HCT116 (cell line): ENCODE measurements at regions not wholly inside any gene's neighbourhood (a gene's known extent, or its start where the extent isn't known, plus 50 kb on each side); places are given as distances from the start of the nearest gene placed in this dataset.

Experiments used
- CEBPB ChIP-seq: IDR thresholded peaks from 2 replicates; pipeline ENCODE4 v1.6.1; 2012; ENCODE audit warnings: low read depth
- EZH2 ChIP-seq: fragments of 200-600 bp; sonication (generic); IDR thresholded peaks from 2 replicates; pipeline ENCODE4 v1.6.1; 2017; ENCODE audit warnings: antibody characterized with exemption, mixed run types
- POLR2A ChIP-seq: IDR thresholded peaks from 2 replicates; pipeline ENCODE4 v1.7.0; 2011; ENCODE audit warnings: borderline replicate concordance; ENCODE audit not compliant: insufficient read depth, insufficient read length; ENCODE audit errors: extremely low read depth
- POLR2AphosphoS5 ChIP-seq: IDR thresholded peaks from 2 replicates; pipeline ENCODE4 v1.6.1; 2011; ENCODE audit warnings: mild to moderate bottlenecking, low read depth, low read length, moderate library complexity
- RAD21 ChIP-seq: IDR thresholded peaks from 2 replicates; pipeline ENCODE4 v1.6.1; 2012; ENCODE audit warnings: low read depth, mild to moderate bottlenecking
- REST ChIP-seq: IDR thresholded peaks from 2 replicates; pipeline ENCODE4 v1.6.1; 2012; ENCODE audit warnings: low read depth
- SIN3A ChIP-seq: IDR thresholded peaks from 2 replicates; pipeline ENCODE4 v1.6.1; 2012; ENCODE audit warnings: low read depth
- SP1 ChIP-seq: IDR thresholded peaks from 2 replicates; pipeline ENCODE4 v1.6.1; 2012; ENCODE audit warnings: low read depth
- SRF ChIP-seq: IDR thresholded peaks from 2 replicates; pipeline ENCODE4 v1.6.1; 2012; ENCODE audit warnings: low read depth
- TCF7L2 ChIP-seq: IDR thresholded peaks from 2 replicates; pipeline ENCODE4 v1.7.0; 2011; ENCODE audit warnings: borderline replicate concordance, inconsistent platforms; ENCODE audit not compliant: insufficient read depth, insufficient read length; ENCODE audit errors: extremely low read depth
- YY1 ChIP-seq: IDR thresholded peaks from 2 replicates; pipeline ENCODE4 v1.6.1; 2011; ENCODE audit warnings: low read length, low read depth, moderate library complexity, mild to moderate bottlenecking; ENCODE audit not compliant: insufficient replicate concordance; ENCODE audit errors: extremely low read depth
- ZNF274 ChIP-seq: fragments of 200-500 bp; sonication (Bioruptor generic); IDR thresholded peaks from 2 replicates; pipeline ENCODE4 v1.6.1; 2014; ENCODE audit warnings: mild to moderate bottlenecking, low read depth, low read length, inconsistent platforms
- TF ChIP-seq, protein P1 (sequence below), 3 experiments: fragments of 200-600 bp in 1 of 3; sonication (generic) in 1 of 3; IDR thresholded peaks in 2 of 3; conservative IDR thresholded peaks in 1 of 3; 2 replicates each; pipeline ENCODE4 v1.5.1; 2012 to 2017; ENCODE audit warnings: low read depth in 2 of 3, low read length in 2 of 3, antibody characterized with exemption in 1 of 3, borderline replicate concordance in 1 of 3, control low read depth in 1 of 3, mild to moderate bottlenecking in 1 of 3, mixed read lengths in 1 of 3, mixed run types in 1 of 3, moderate library complexity in 1 of 3; ENCODE audit not compliant: insufficient read depth in 1 of 3
- TF ChIP-seq, protein P2 (sequence below): IDR thresholded peaks from 2 replicates; pipeline ENCODE4 v1.6.1; 2012

GRCh38 chr4:65789805-65790204 lies 119.5 kb upstream of the EPHA5 start:
- TF ChIP-seq CEBPB (no peak), SP1 (no peak), RAD21 (no peak), POLR2AphosphoS5 (no peak), TCF7L2 (no peak), EZH2 (no peak), SIN3A (no peak), REST (no peak), SRF (no peak), ZNF274 (no peak), YY1 (no peak), POLR2A (no peak)
- TF ChIP-seq, protein P1, sequence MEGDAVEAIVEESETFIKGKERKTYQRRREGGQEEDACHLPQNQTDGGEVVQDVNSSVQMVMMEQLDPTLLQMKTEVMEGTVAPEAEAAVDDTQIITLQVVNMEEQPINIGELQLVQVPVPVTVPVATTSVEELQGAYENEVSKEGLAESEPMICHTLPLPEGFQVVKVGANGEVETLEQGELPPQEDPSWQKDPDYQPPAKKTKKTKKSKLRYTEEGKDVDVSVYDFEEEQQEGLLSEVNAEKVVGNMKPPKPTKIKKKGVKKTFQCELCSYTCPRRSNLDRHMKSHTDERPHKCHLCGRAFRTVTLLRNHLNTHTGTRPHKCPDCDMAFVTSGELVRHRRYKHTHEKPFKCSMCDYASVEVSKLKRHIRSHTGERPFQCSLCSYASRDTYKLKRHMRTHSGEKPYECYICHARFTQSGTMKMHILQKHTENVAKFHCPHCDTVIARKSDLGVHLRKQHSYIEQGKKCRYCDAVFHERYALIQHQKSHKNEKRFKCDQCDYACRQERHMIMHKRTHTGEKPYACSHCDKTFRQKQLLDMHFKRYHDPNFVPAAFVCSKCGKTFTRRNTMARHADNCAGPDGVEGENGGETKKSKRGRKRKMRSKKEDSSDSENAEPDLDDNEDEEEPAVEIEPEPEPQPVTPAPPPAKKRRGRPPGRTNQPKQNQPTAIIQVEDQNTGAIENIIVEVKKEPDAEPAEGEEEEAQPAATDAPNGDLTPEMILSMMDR (IDR thresholded peaks at IDR 0.05 in 2 of 3, conservative IDR thresholded peaks at IDR 0.05 in 1 of 3; ENCODE audit: borderline replicate concordance in 1 of 3, insufficient read depth in 1 of 3, low read depth in 2 of 3, low read length in 2 of 3): no peak
- TF ChIP-seq, protein P2, sequence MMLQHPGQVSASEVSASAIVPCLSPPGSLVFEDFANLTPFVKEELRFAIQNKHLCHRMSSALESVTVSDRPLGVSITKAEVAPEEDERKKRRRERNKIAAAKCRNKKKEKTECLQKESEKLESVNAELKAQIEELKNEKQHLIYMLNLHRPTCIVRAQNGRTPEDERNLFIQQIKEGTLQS: no peak
